Kidney (tissue), 13 donors: ENCODE measurements at regions not wholly inside any gene's neighbourhood (a gene's known extent, or its start where the extent isn't known, plus 50 kb on each side); places are given as distances from the start of the nearest gene placed in this dataset.

Source experiments
- DNase-seq, 5 donors: peaks; one replicate each; pipeline ENCODE4 v3.0.0-alpha.2; 2013 to 2020
- FAIRE-seq: peaks from 2 replicates; lab custom pipeline; 2012; peaks lifted over from hg19 to GRCh38; lab: Jason Lieb, UNC
- H3K27ac ChIP-seq, 2 donors: one replicate each; pipeline ENCODE4 v1.7.0; 2013; ENCODE audit warnings: low read depth in 2 of 2, low read length in 2 of 2, inconsistent platforms in 1 of 2
- H3K27me3 ChIP-seq: one replicate; pipeline ENCODE4 v1.7.1; 2013; ENCODE audit warnings: low read length, inconsistent platforms; ENCODE audit not compliant: control insufficient read depth, insufficient read depth
- H3K36me3 ChIP-seq, 3 donors: one replicate each; pipeline versions ENCODE4 v1.7.0 to v1.7.1; 2013; ENCODE audit warnings: low read length in 3 of 3, control low read depth in 1 of 3, inconsistent platforms in 1 of 3; ENCODE audit not compliant: insufficient read depth in 3 of 3, control insufficient read depth in 2 of 3
- H3K4me1 ChIP-seq, 3 donors: one replicate each; pipeline versions ENCODE4 v1.7.0 to v1.7.1; 2013; ENCODE audit warnings: low read length in 3 of 3, inconsistent platforms in 1 of 3, low read depth in 1 of 3; ENCODE audit not compliant: control insufficient read depth in 2 of 3, insufficient read depth in 2 of 3
- H3K4me3 ChIP-seq, 3 donors: one replicate each; pipeline versions ENCODE4 v1.7.0 to v1.8.1; 2013; ENCODE audit warnings: low read length in 3 of 3, control low read depth in 1 of 3, inconsistent platforms in 1 of 3
- H3K9ac ChIP-seq, 3 donors: one replicate each; pipeline versions ENCODE4 v1.7.0 to v1.7.1; 2013; ENCODE audit warnings: low read length in 3 of 3, control low read depth in 1 of 3, inconsistent platforms in 1 of 3
- H3K9me3 ChIP-seq, 3 donors: one replicate each; pipeline versions ENCODE4 v1.7.0 to v1.7.1; 2013; ENCODE audit warnings: low read length in 3 of 3, control low read depth in 1 of 3, inconsistent platforms in 1 of 3; ENCODE audit not compliant: control insufficient read depth in 2 of 3, insufficient read depth in 1 of 3
- intact Hi-C: fragments of 100-400 bp; cut with DNase I; formaldehyde crosslinking; loops from one replicate; pipeline ENCODE4 v1.11.1; 2022
- TF ChIP-seq, protein P1 (sequence below): IDR thresholded peaks from 3 replicates; pipeline ENCODE4 v1.5.1; 2012; ENCODE audit warnings: mild to moderate bottlenecking, moderate library complexity, borderline replicate concordance; ENCODE audit not compliant: insufficient read depth; ENCODE audit errors: extremely low read depth
- donor health status: control.
- donor health status: control.
- donor health status: control.
- donor health status: control.
- donor health status: control.
- donor health status: DM: yes; HTN: yes; CAD: no.
- donor health status: Normal renal cell carcinoma (clear cell type).

DNA sequence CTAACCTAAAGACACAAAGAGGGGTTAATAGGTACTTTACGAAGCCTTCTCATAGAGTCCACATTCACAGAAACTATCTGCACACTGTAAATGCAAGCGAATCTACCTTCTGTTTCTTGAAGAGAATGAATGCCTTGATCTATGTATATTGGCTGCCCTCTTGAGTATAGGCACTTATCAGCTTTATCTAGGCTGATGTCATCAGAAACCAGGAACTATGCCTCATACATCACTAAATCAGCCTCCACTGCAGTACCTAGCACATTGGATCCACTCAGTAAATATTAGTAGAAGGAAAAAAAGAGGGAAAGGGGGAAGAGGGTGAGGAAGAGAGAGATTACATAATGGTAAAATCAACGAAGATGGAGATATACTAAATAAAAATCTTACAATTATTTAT, 477.1 kb downstream of the CAAP1 start:
- intact Hi-C loops: no loop called here
- no peak overlapping the region for H3K4me3 ChIP-seq
- no peaks in the 10 kb centered on the region for H3K27me3 ChIP-seq
- H3K4me1 ChIP-seq: no peaks in the 10 kb centered on the region
- no peaks in the 10 kb centered on the region for H3K9me3 ChIP-seq
- no peak overlapping the region for H3K27ac ChIP-seq
- H3K36me3 ChIP-seq: no peaks in the 10 kb centered on the region
- H3K9ac ChIP-seq: no peak overlapping the region
- DNase-seq: no peak
- TF ChIP-seq, protein P1, sequence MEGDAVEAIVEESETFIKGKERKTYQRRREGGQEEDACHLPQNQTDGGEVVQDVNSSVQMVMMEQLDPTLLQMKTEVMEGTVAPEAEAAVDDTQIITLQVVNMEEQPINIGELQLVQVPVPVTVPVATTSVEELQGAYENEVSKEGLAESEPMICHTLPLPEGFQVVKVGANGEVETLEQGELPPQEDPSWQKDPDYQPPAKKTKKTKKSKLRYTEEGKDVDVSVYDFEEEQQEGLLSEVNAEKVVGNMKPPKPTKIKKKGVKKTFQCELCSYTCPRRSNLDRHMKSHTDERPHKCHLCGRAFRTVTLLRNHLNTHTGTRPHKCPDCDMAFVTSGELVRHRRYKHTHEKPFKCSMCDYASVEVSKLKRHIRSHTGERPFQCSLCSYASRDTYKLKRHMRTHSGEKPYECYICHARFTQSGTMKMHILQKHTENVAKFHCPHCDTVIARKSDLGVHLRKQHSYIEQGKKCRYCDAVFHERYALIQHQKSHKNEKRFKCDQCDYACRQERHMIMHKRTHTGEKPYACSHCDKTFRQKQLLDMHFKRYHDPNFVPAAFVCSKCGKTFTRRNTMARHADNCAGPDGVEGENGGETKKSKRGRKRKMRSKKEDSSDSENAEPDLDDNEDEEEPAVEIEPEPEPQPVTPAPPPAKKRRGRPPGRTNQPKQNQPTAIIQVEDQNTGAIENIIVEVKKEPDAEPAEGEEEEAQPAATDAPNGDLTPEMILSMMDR: no peak
- no peak for FAIRE-seq

DNA sequence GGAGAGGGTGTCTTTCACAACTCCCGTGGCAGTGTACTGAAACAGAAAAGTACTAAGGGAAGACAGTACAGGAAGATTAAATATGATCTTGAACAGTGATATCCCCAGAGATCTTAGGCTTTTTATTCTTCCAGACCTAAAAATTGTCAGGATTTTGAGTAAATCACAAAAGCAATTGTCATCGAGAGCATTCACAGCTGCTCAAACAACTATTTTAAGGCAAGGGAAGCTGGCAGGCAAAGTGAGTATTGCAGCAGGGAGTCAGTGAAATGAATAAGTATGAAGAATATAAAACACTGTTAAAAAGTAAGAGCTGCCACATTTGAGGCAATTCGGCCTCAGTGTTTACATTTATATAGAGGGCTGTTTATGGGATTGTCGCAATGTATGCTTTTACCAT, 479.0 kb downstream of the CAAP1 start:
- intact Hi-C loops: no loop called here
- DNase-seq: peak in 1 of 5 donors; percentile 40
- no peaks in the 10 kb centered on the region for H3K4me1 ChIP-seq
- H3K27ac ChIP-seq: no peak overlapping the region
- no peaks in the 10 kb centered on the region for H3K36me3 ChIP-seq
- H3K27me3 ChIP-seq: no peaks in the 10 kb centered on the region
- no peak overlapping the region for H3K4me3 ChIP-seq
- TF ChIP-seq, protein P1: no peak
- no peak for FAIRE-seq
- no peak overlapping the region for H3K9ac ChIP-seq
- H3K9me3 ChIP-seq: no peaks in the 10 kb centered on the region

DNA sequence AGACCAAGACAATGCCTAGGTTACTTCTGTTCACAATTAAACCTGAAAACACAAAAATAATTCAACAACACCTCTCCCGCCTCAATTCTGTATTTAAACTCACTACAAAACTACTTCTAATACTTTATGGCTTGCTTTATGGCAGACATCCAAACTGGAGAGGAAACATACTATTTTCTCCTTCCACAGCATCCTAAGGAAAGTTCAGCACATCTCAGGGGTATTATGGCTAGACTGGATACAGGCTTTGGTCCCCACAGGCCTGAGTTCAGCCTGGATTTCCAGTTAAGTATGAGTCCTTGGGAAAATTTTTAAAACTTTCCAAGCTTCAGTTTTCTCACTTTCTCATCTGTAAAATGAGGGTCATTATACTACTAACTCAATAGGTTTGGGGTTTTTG, 480.2 kb downstream of the CAAP1 start:
- TF ChIP-seq, protein P1: no peak
- H3K4me1 ChIP-seq: no peaks in the 10 kb centered on the region
- intact Hi-C loops: no loop called here
- H3K4me3 ChIP-seq: no peak overlapping the region
- DNase-seq: peak in 1 of 5 donors; percentile 41
- no peak overlapping the region for H3K27ac ChIP-seq
- H3K9me3 ChIP-seq: no peaks in the 10 kb centered on the region
- H3K27me3 ChIP-seq: no peaks in the 10 kb centered on the region
- no peak overlapping the region for H3K9ac ChIP-seq
- H3K36me3 ChIP-seq: no peaks in the 10 kb centered on the region
- FAIRE-seq: no peak

DNA sequence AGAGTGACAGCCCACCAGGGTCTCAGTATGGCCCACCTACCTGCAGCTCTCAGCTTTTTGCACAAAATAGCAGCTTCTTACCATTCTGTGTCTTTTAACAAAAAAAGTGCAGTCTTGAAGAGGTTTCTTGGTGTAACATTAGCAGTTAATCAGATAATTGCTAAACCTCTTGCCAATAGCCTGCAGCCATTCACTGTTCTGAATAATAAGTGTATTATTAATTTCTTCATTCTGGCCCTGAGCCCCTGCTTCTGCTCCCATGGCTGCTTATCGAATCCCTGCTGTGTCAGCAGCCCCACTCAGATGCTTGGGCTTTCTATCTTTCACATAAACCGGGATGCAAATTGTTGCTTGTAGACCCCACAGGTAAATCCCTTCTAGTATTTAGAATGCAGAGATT, 485.9 kb downstream of the CAAP1 start:
- no peak overlapping the region for H3K9ac ChIP-seq
- FAIRE-seq: no peak
- H3K27ac ChIP-seq: no peak overlapping the region
- no peaks in the 10 kb centered on the region for H3K9me3 ChIP-seq
- DNase-seq: no peak
- intact Hi-C loops: no loop called here
- TF ChIP-seq, protein P1: no peak
- H3K4me1 ChIP-seq: no peaks in the 10 kb centered on the region
- no peak overlapping the region for H3K4me3 ChIP-seq
- no peaks in the 10 kb centered on the region for H3K36me3 ChIP-seq
- no peaks in the 10 kb centered on the region for H3K27me3 ChIP-seq
